ENCODE measurements at regions not wholly inside any gene's neighbourhood (a gene's known extent, or its start where the extent isn't known, plus 50 kb on each side); places are given as distances from the start of the nearest gene placed in this dataset.

DNA sequence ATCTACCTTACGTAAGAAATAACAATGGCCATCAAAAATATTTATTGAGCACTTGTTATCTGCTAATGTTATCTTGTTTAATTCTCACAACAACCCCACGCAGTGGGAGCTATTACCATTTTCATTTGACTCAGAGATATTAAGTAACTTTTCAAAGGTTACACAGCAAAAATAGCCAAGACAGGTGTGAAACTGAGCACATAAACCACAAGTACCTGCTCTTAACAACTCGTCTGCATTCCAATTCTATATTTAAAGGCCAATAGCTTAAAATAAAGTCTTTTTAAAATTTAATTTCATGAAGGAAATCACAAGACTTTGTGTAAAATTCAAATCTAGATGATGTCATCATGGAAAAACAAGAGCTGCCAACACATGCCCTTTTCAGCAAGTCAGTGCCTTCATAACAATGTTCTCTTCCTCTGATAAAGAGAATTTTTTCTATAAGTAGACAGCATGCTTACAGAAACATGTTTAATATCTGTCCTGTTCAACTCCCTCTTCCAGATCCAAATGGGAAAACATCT is 111.6 kb downstream of the MED10 start:
- intact Hi-C loops (cut with DNase I; ENCODE audit: low total_unique reads): no loop called here
- DNase-seq: no peak
- TF ChIP-seq, protein P1, sequence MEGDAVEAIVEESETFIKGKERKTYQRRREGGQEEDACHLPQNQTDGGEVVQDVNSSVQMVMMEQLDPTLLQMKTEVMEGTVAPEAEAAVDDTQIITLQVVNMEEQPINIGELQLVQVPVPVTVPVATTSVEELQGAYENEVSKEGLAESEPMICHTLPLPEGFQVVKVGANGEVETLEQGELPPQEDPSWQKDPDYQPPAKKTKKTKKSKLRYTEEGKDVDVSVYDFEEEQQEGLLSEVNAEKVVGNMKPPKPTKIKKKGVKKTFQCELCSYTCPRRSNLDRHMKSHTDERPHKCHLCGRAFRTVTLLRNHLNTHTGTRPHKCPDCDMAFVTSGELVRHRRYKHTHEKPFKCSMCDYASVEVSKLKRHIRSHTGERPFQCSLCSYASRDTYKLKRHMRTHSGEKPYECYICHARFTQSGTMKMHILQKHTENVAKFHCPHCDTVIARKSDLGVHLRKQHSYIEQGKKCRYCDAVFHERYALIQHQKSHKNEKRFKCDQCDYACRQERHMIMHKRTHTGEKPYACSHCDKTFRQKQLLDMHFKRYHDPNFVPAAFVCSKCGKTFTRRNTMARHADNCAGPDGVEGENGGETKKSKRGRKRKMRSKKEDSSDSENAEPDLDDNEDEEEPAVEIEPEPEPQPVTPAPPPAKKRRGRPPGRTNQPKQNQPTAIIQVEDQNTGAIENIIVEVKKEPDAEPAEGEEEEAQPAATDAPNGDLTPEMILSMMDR (IDR thresholded peaks at IDR 0.05): no peak
- Histone ChIP-seq H3K27ac (no peak overlapping the region), H3K4me3 (no peak overlapping the region), H3K9me3 (no peaks in the 10 kb centered on the region), H3K27me3 (no peaks in the 10 kb centered on the region), H3K4me1 (no peaks in the 10 kb centered on the region), H3K36me3 (ENCODE audit: low read depth, missing control alignments) (no peaks in the 10 kb centered on the region)
- WGBS, 2 donors: 74 to 80% methylated on average over 3 of the region's 3 CpGs

DNA sequence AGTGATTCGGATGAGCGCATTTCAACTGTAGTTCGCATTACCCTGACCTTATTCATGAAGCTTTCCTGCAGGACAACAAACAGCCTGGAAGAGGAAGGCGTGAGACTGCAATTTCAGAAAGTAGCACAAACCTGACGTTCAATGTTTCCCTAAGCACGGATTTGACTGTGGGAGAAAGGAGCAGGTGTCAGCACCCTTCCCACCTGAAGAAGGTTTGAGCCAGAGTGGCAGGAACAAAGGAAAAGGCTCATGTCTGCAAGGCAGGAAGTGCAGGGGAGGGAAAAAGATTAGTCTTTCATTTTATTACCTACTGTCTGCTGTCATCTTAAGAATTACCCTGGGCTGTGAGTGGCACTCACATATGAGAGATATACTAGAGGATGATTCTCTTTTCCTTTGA is 114.0 kb downstream of the MED10 start:
- DNase-seq: no peak
- H3K27ac ChIP-seq: no peak overlapping the region
- TF ChIP-seq POLR2A (IDR thresholded peaks at IDR 0.05): no peak
- no peak overlapping the region for H3K4me3 ChIP-seq
- H3K4me1 ChIP-seq: no peaks in the 10 kb centered on the region
- no peaks in the 10 kb centered on the region for H3K27me3 ChIP-seq
- WGBS, 2 donors: 85 to 88% methylated on average over 6 of the region's 6 CpGs
- no peaks in the 10 kb centered on the region for H3K9me3 ChIP-seq
- intact Hi-C loops (cut with DNase I; ENCODE audit: low total_unique reads): no loop called here
- H3K36me3 ChIP-seq (ENCODE audit: low read depth, missing control alignments): no peaks in the 10 kb centered on the region

DNA sequence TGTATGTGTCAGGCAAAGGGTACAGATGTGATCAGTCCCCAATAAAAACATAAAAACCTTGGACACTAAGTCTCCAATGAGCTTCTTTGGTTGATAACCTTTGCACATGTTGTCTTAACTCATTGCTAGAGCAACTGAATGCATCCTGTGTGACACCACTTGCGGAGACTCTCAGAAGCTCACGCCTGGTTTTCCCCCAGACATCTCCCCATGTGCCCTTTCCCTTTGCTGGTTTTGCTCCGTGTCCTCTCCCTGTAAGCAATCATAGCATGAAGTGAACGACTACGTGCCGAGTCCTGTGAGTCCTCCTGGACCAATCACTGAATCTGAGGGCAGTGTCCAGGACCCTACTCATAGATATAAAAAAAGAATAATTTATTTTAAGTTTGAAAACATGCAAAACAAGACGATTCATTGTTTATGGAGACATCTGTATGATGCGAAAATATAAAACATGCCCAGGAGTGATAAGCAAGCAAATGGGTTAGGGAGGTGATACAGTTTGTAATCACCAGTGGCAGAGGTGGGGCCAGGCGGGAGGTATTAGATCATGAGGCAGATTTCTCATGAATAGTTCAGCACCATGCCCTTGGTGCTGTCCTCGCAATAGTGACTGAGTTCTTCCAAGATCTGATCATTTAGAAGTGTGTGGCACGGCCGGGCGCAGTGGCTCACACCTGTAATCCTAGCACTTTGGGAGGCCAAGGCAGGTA is 115.5 kb downstream of the MED10 start:
- H3K36me3 ChIP-seq (ENCODE audit: low read depth, missing control alignments): no peaks in the 10 kb centered on the region
- H3K27ac ChIP-seq: no peak overlapping the region
- no peak for DNase-seq
- H3K9me3 ChIP-seq: no peaks in the 10 kb centered on the region
- no peaks in the 10 kb centered on the region for H3K4me1 ChIP-seq
- 89 to 93% methylated on average over 13 of the region's 13 CpGs for WGBS, 2 donors
- H3K27me3 ChIP-seq: no peaks in the 10 kb centered on the region
- H3K4me3 ChIP-seq: no peak overlapping the region
- TF ChIP-seq, protein P1 (IDR thresholded peaks at IDR 0.05): no peak
- intact Hi-C loops (cut with DNase I; ENCODE audit: low total_unique reads): no loop called here

DNA sequence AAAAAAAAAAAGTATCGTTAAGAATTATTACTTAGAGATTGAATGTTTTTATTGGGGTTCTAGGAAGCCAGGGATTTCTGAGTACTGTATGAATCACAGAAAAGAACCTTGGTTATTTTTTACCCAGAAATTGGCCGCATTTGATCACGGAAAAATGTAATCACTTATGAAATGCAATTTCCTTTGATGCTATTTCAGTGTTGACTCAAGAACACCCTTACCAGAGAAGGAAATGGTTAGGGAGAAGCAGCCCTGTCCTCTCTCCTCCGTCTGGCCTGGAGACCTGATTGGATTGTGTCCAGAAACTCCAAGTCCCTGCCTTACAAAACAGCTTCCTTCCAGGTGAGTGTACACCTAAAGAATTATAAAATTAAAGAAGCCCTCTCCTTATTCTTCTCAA is 116.7 kb downstream of the MED10 start:
- TF ChIP-seq, protein P1 (IDR thresholded peaks at IDR 0.05): no peak
- no peak for TF ChIP-seq POLR2A (IDR thresholded peaks at IDR 0.05)
- no peak overlapping the region for H3K27ac ChIP-seq
- intact Hi-C loops (cut with DNase I; ENCODE audit: low total_unique reads): no loop called here
- H3K27me3 ChIP-seq: no peaks in the 10 kb centered on the region
- no peak for DNase-seq
- H3K9me3 ChIP-seq: no peaks in the 10 kb centered on the region
- WGBS, 2 donors: 46 to 53% methylated on average over 4 of the region's 4 CpGs
- no peak overlapping the region for H3K4me3 ChIP-seq
- no peaks in the 10 kb centered on the region for H3K36me3 ChIP-seq (ENCODE audit: low read depth, missing control alignments)
- no peaks in the 10 kb centered on the region for H3K4me1 ChIP-seq

DNA sequence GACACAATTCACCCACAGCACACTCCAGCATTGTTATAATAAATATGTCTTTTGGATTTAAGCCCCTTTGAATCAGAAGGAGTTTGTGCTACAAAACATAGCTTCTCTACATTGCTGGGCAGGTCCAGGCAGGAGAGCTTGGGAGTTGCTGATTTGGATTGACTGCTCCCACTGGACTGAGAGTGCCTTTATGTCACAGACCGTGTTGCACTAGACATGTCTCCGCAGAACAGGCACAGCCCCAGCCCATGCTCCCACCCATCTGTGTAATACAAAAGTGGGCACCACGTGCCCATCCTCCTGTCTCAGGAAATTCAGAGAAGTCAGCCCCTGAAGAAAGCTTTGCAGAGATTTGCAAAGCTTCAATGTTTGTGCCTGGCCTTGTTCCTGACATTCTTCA is 117.1 kb downstream of the MED10 start:
- DNase-seq: no peak
- no peaks in the 10 kb centered on the region for H3K9me3 ChIP-seq
- no peak for TF ChIP-seq POLR2A (IDR thresholded peaks at IDR 0.05)
- TF ChIP-seq, protein P1 (IDR thresholded peaks at IDR 0.05): no peak
- H3K27me3 ChIP-seq: no peaks in the 10 kb centered on the region
- no peak overlapping the region for H3K27ac ChIP-seq
- intact Hi-C loops (cut with DNase I; ENCODE audit: low total_unique reads): no loop called here
- WGBS, 2 donors: 57 to 69% methylated on average over 3 of the region's 3 CpGs
- no peak overlapping the region for H3K4me3 ChIP-seq
- no peaks in the 10 kb centered on the region for H3K4me1 ChIP-seq
- no peaks in the 10 kb centered on the region for H3K36me3 ChIP-seq (ENCODE audit: low read depth, missing control alignments)
